GM18867 (cell line): ENCODE measurements at regions not wholly inside any gene's neighbourhood (a gene's known extent, or its start where the extent isn't known, plus 50 kb on each side); places are given as distances from the start of the nearest gene placed in this dataset.
A peak's percentile ranks its signal among the peaks of the same experiment; 100 is the strongest.
"Not testable (repeated sequence)": the region's sequence is repeated elsewhere in the genome, so short reads cannot be mapped to it uniquely, and the experiment has no call there.

Experiments
- ATAC-seq: cut with Tn5 transposase; IDR thresholded peaks from one replicate; pipeline ENCODE4 v1.9.1; 2021; ENCODE audit warnings: mild to moderate bottlenecking, moderate library complexity; ENCODE audit not compliant: unreplicated experiment

- no peak for ATAC-seq
Observed at GRCh38 chr2:14827226-14828023, 194.9 kb downstream of the LRATD1 start.

GRCh38 chr2:14828223-14828622, 195.7 kb downstream of the LRATD1 start:
- ATAC-seq: no peak

GRCh38 chr2:14828968-14829367, 196.5 kb downstream of the LRATD1 start:
- ATAC-seq: no peak

GRCh38 chr2:14831458-14831857, 198.9 kb downstream of the LRATD1 start:
- no peak for ATAC-seq

- no peak for ATAC-seq
Observed at GRCh38 chr2:14843507-14844204, 211.1 kb downstream of the LRATD1 start.

- no peak for ATAC-seq
Observed at GRCh38 chr2:14855751-14856150, 223.2 kb downstream of the LRATD1 start.

GRCh38 chr2:14861181-14861580, 228.7 kb downstream of the LRATD1 start:
- no peak for ATAC-seq

- ATAC-seq: no peak
Observed at GRCh38 chr2:14866736-14867352, 234.3 kb downstream of the LRATD1 start.

GRCh38 chr2:14867853-14868252, 235.3 kb downstream of the LRATD1 start:
- no peak for ATAC-seq

GRCh38 chr2:14872779-14873325, 240.3 kb downstream of the LRATD1 start:
- no peak for ATAC-seq

- ATAC-seq: no peak
Observed at GRCh38 chr2:14881651-14882327, 249.3 kb downstream of the LRATD1 start.

GRCh38 chr2:14884651-14885050, 252.1 kb downstream of the LRATD1 start:
- no peak for ATAC-seq

GRCh38 chr2:14891546-14891945, 259.0 kb downstream of the LRATD1 start:
- no peak for ATAC-seq

- no peak for ATAC-seq
Observed at GRCh38 chr2:14896330-14897030, 264.0 kb downstream of the LRATD1 start.

- no peak for ATAC-seq
Observed at GRCh38 chr2:14899621-14900414, 267.3 kb downstream of the LRATD1 start.

GRCh38 chr2:14901737-14902136, 269.2 kb downstream of the LRATD1 start:
- ATAC-seq: no peak

- no peak for ATAC-seq
Observed at GRCh38 chr2:14902953-14903352, 270.4 kb downstream of the LRATD1 start.

GRCh38 chr2:14903709-14904374, 271.3 kb downstream of the LRATD1 start:
- ATAC-seq: peak; percentile 98

GRCh38 chr2:14904378-14904777, 271.9 kb downstream of the LRATD1 start:
- not testable (repeated sequence) for ATAC-seq
